Colonic mucosa (tissue), 4 donors: ENCODE measurements at regions not wholly inside any gene's neighbourhood (a gene's known extent, or its start where the extent isn't known, plus 50 kb on each side); places are given as distances from the start of the nearest gene placed in this dataset.

Experiments
- DNase-seq: peaks from one replicate; pipeline ENCODE4 v3.0.0-alpha.2; 2020
- H3K27ac ChIP-seq: fragments of 200-600 bp; one replicate; pipeline ENCODE4 v1.8.0; 2021
- H3K27me3 ChIP-seq: fragments of 200-600 bp; one replicate; pipeline ENCODE4 v1.8.0; 2021
- H3K36me3 ChIP-seq: fragments of 200-600 bp; one replicate; pipeline ENCODE4 v1.8.0; 2021
- H3K4me1 ChIP-seq: fragments of 200-600 bp; one replicate; pipeline ENCODE4 v1.8.0; 2021; ENCODE audit warnings: mild to moderate bottlenecking
- H3K4me3 ChIP-seq: fragments of 200-600 bp; one replicate; pipeline ENCODE4 v1.8.0; 2021
- H3K9ac ChIP-seq, 2 donors: one replicate each; pipeline ENCODE4 v1.7.0; 2013; ENCODE audit warnings: control low read depth in 2 of 2, low read depth in 2 of 2, low read length in 2 of 2
- H3K9me3 ChIP-seq: fragments of 200-600 bp; one replicate; pipeline ENCODE4 v1.8.0; 2021
- intact Hi-C: fragments of 100-400 bp; cut with DNase I; formaldehyde crosslinking; loops from one replicate; pipeline ENCODE4 v1.14.1; 2022
- TF ChIP-seq, protein P1 (sequence below): fragments of 200-600 bp; IDR thresholded peaks from one replicate; pipeline ENCODE4 v1.8.0; 2022; ENCODE audit warnings: antibody characterized with exemption, mild to moderate bottlenecking
- donor health status: healthy.
- donor health status: DM: no; HTN: no; CAD: no.
- donor health status: DM: no; HTN: no; CAD: no.

GRCh38 chr15:98203872-98204660 lies 243.6 kb downstream of the ARRDC4 start:
- intact Hi-C loops = no loop called here
- no peak overlapping the region for H3K4me3 ChIP-seq
- no peaks in the 10 kb centered on the region for H3K36me3 ChIP-seq
- no peak overlapping the region for H3K27ac ChIP-seq
- no peaks in the 10 kb centered on the region for H3K27me3 ChIP-seq
- no peak overlapping the region for H3K9ac ChIP-seq
- no peak for DNase-seq
- no peaks in the 10 kb centered on the region for H3K9me3 ChIP-seq
- no peaks in the 10 kb centered on the region for H3K4me1 ChIP-seq
- TF ChIP-seq, protein P1, sequence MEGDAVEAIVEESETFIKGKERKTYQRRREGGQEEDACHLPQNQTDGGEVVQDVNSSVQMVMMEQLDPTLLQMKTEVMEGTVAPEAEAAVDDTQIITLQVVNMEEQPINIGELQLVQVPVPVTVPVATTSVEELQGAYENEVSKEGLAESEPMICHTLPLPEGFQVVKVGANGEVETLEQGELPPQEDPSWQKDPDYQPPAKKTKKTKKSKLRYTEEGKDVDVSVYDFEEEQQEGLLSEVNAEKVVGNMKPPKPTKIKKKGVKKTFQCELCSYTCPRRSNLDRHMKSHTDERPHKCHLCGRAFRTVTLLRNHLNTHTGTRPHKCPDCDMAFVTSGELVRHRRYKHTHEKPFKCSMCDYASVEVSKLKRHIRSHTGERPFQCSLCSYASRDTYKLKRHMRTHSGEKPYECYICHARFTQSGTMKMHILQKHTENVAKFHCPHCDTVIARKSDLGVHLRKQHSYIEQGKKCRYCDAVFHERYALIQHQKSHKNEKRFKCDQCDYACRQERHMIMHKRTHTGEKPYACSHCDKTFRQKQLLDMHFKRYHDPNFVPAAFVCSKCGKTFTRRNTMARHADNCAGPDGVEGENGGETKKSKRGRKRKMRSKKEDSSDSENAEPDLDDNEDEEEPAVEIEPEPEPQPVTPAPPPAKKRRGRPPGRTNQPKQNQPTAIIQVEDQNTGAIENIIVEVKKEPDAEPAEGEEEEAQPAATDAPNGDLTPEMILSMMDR = no peak

DNA sequence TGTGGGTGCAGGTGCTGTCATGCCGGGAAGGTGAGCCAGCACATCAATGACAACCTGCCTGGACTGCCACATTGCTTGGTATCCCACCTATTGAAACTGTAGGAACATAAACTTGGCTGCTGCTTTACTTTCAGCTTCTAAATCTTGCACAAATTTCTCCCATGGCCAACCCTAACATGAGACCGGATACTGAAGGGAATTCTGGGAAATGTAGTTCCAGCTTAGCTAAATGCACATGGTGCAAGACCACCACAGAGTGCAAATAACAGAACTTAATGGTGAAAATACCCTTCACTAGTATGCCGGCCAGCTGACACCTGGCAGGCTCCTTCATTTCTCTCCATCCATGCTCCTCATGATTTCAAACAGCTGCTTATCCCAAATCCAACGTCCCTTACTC lies 247.4 kb downstream of the ARRDC4 start:
- H3K36me3 ChIP-seq = no peaks in the 10 kb centered on the region
- H3K4me3 ChIP-seq = no peak overlapping the region
- H3K9ac ChIP-seq = no peak overlapping the region
- no peaks in the 10 kb centered on the region for H3K9me3 ChIP-seq
- no peaks in the 10 kb centered on the region for H3K27me3 ChIP-seq
- TF ChIP-seq, protein P1 = no peak
- DNase-seq = no peak
- intact Hi-C loops = no loop called here
- no peaks in the 10 kb centered on the region for H3K4me1 ChIP-seq
- H3K27ac ChIP-seq = no peak overlapping the region

DNA sequence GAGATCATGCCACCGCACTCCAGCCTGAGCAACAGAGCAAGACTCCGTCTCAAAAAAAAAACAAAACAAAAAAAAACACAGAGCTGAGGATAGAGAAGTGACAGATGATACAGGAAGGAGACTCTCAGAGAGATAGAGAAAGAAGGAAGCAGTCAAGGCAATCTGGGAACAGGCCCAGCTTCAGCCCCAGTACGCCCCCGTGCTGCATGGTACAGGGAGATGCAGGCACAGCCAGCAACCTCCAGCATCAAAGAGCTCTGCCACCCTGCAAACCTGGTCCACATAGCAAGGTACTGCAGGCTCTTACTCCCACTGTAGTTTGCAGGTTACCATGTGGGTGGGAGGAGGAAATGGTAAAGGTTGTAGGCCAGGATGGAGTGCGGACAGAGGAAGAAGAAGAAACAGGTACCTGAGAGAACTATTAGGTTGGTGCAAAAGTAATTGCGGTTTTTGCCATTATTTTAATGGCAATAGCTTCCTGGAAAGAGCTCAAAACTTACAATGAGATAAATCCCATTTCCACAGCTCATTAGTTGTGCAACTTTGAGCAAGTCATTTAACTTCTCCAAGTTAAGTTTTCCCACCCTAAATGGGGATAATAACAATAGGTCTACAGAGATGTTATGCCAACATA lies 253.0 kb downstream of the ARRDC4 start:
- DNase-seq = no peak
- Histone ChIP-seq H3K9me3 (no peaks in the 10 kb centered on the region), H3K4me1 (no peaks in the 10 kb centered on the region), H3K27me3 (no peaks in the 10 kb centered on the region), H3K36me3 (no peaks in the 10 kb centered on the region), H3K9ac (no peak overlapping the region), H3K27ac (no peak overlapping the region), H3K4me3 (no peak overlapping the region)
- TF ChIP-seq, protein P1 = no peak
- intact Hi-C loops = no loop called here

DNA sequence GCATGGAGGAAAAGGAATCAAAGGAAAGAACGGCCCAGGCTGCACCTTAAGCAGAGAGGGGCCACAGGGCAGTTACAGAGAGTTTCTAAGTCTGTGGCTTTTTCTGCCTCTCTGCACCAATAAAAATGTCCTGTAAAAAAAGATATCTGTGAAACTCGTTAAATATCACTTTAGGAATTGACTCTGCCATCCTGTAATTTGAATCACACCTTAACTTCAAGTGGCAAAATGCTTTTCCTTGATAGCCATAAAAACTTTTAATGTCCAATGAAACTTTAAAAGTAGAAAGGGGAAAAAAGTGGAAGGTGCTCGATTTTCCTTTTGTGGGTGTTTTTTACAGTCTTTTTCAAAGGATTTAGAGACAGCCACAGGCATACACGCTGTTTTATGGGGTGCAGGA lies 255.7 kb downstream of the ARRDC4 start:
- no peak overlapping the region for H3K4me3 ChIP-seq
- H3K27ac ChIP-seq = no peak overlapping the region
- intact Hi-C loops = no loop called here
- H3K9me3 ChIP-seq = no peaks in the 10 kb centered on the region
- no peak for DNase-seq
- H3K36me3 ChIP-seq = no peaks in the 10 kb centered on the region
- TF ChIP-seq, protein P1 = no peak
- H3K27me3 ChIP-seq = no peaks in the 10 kb centered on the region
- H3K4me1 ChIP-seq = no peaks in the 10 kb centered on the region
- H3K9ac ChIP-seq = no peak overlapping the region

DNA sequence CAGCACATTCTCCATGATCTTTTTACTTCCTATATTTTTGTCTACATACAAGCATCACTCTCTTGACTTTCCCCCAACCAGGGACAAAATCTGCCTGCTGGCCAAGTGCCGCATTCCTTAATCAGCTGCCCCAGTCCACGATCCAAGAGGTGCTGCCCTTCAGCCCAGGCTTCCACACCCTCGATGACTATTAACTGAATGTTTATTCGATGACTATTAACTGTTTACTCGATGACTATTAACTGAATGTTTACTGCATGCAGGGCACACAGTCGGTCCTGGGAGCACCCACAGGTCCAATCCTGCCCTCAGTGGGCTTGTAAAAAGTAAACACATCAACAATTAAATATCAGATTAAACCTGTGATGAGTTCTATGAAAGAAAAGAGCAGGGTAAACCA lies 256.9 kb downstream of the ARRDC4 start:
- H3K4me3 ChIP-seq = no peak overlapping the region
- H3K4me1 ChIP-seq = no peaks in the 10 kb centered on the region
- no peak overlapping the region for H3K27ac ChIP-seq
- H3K9ac ChIP-seq = no peak overlapping the region
- no peaks in the 10 kb centered on the region for H3K36me3 ChIP-seq
- intact Hi-C loops = no loop called here
- H3K27me3 ChIP-seq = no peaks in the 10 kb centered on the region
- H3K9me3 ChIP-seq = no peaks in the 10 kb centered on the region
- TF ChIP-seq, protein P1 = no peak
- DNase-seq = no peak
